ENCODE measurements at regions not wholly inside any gene's neighbourhood (a gene's known extent, or its start where the extent isn't known, plus 50 kb on each side); places are given as distances from the start of the nearest gene placed in this dataset.

DNA sequence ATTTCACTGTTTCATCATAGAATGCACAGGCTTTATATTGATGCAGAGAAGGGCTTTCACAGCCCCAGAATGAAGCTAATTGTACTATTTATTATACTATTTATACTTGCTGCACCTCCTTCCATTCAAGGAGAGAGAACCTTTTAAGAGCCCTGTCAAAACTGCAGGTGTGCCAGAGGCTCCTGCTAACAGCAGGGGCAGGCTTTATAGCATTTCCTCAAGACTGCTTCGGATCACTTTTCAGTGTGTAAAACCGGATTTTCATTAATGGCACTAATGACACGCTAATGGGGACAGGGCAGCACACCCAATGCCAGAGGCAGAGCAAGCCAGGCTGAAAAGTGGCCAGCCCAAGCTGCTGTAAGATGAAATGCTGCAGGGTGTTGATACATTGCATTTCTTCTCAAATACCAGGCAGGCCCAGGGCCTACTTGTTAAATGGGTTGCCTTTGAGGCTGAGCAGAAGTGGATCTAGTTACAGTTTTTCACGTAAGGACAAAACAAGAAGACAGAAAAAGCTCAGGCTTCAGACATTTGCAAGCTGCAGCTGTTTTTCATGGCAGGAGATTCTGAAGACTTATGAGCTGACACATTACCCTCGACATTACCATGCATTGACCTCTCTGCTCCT is 487.7 kb upstream of the BTBD3 start:
- Histone ChIP-seq H3K4me1 (ENCODE audit: control insufficient read depth, insufficient read depth, low read length) (no peaks in the 10 kb centered on the region), H3K9me3 (ENCODE audit: control insufficient read depth, low read length) (no peaks in the 10 kb centered on the region), H3K9ac (ENCODE audit: low read length) (no peak overlapping the region), H3K36me3 (ENCODE audit: control insufficient read depth, insufficient read depth, low read length) (no peaks in the 10 kb centered on the region), H3K27me3 (ENCODE audit: control insufficient read depth, insufficient read depth, low read length) (no peaks in the 10 kb centered on the region), H3K4me3 (ENCODE audit: low read length) (no peak overlapping the region)

DNA sequence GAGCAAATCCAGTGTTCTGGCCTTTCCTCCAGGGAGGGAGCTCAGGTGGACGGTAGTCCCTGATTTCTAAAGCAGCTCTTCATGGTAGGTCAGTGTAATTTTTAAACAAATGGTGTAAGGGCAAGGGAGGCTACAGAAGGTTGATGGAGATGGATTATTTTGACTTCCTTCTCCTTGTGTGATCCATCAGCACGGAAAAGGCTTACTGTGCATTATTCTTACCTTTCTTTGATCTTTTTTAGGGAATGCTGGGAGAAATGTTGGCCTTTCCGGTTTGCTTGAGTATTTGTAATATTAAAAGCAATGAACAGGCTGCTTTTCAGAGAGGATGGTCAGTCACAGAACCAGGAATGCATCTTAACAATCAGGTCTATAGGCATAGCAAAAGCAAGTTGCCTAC is 487.0 kb upstream of the BTBD3 start:
- Histone ChIP-seq H3K9me3 (ENCODE audit: control insufficient read depth, low read length) (no peaks in the 10 kb centered on the region), H3K36me3 (ENCODE audit: control insufficient read depth, insufficient read depth, low read length) (no peaks in the 10 kb centered on the region), H3K4me3 (ENCODE audit: low read length) (no peak overlapping the region), H3K27me3 (ENCODE audit: control insufficient read depth, insufficient read depth, low read length) (no peaks in the 10 kb centered on the region), H3K9ac (ENCODE audit: low read length) (no peak overlapping the region), H3K4me1 (ENCODE audit: control insufficient read depth, insufficient read depth, low read length) (no peaks in the 10 kb centered on the region)

DNA sequence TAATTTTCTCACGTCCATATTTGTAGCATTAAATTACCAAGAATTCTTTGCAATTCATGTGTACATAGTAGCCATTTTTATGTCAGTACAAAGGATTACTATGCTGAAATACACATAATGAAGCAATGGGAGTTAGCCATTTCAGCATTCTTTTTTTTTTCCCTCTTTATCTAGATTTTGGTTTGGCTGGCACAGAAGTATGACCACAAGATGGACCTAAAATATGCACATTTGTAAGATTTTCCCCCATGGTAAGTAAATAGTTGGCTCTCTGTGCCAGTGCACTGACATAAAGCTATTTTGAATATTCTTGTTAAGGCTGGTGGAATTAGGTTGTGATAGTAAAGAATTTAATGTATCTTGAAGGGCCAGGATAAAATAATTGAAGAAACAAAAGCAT is 486.1 kb upstream of the BTBD3 start:
- no peaks in the 10 kb centered on the region for H3K4me1 ChIP-seq (ENCODE audit: control insufficient read depth, insufficient read depth, low read length)
- H3K9ac ChIP-seq (ENCODE audit: low read length): no peak overlapping the region
- H3K4me3 ChIP-seq (ENCODE audit: low read length): no peak overlapping the region
- H3K27me3 ChIP-seq (ENCODE audit: control insufficient read depth, insufficient read depth, low read length): no peaks in the 10 kb centered on the region
- no peaks in the 10 kb centered on the region for H3K36me3 ChIP-seq (ENCODE audit: control insufficient read depth, insufficient read depth, low read length)
- H3K9me3 ChIP-seq (ENCODE audit: control insufficient read depth, low read length): no peaks in the 10 kb centered on the region

DNA sequence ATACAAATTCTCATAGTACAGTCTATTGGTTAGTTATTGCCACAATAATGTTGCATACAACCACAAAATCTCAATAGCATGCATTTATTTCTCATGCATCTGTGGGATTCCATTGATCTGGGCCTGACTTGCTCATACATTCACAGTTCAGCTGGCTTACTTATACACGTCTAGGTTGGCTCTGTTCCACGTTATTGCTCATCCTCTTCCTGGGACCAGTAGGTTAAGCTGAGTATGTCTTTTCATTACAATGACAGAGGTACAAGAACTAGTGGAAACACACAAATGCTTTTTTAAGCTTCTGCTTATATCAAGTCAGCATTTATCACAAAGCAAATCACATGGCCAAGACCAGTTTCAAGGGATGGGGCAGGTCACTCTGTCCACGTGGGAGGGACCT is 485.3 kb upstream of the BTBD3 start:
- no peak overlapping the region for H3K4me3 ChIP-seq (ENCODE audit: low read length)
- H3K4me1 ChIP-seq (ENCODE audit: control insufficient read depth, insufficient read depth, low read length): no peaks in the 10 kb centered on the region
- no peaks in the 10 kb centered on the region for H3K27me3 ChIP-seq (ENCODE audit: control insufficient read depth, insufficient read depth, low read length)
- H3K36me3 ChIP-seq (ENCODE audit: control insufficient read depth, insufficient read depth, low read length): no peaks in the 10 kb centered on the region
- H3K9me3 ChIP-seq (ENCODE audit: control insufficient read depth, low read length): no peaks in the 10 kb centered on the region
- no peak overlapping the region for H3K9ac ChIP-seq (ENCODE audit: low read length)

DNA sequence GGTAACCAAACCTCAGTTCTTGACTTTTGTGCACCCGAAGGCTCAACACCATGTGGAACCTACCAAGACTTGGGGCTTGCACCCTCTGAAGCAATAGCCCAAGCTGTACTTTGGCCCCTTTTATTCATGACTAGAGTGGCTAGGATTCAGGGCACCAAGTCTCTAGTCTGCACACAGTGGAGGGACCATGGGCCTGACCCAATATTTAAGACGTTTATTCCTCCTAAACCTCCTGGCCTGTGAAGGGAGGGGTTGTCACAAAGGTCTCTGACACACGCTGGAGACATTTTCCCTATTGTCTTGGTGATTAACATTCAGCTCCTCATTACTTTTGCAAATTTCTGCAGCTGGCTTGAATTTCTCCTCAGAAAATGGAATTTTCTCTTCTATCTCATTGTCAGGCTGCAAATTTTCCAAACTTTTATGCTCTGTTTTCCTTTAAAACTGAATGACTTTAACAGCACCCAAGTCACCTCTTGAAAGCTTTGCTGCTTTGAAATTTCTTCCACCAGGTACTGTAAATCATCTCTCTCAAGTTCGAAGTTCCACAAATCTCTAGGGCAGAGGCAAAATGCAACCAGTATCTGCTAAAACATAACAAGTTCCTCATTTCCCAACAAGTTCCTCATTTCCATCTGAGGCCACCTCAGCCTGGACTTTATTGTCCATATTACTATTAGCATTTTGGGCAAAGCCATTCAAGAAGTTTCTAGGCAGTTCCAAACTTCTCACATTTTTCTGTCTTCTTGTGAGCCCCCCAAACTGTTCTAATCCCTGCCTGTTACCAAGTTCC is 481.4 kb upstream of the BTBD3 start:
- H3K4me3 ChIP-seq (ENCODE audit: low read length): no peak overlapping the region
- no peak overlapping the region for H3K9ac ChIP-seq (ENCODE audit: low read length)
- no peaks in the 10 kb centered on the region for H3K4me1 ChIP-seq (ENCODE audit: control insufficient read depth, insufficient read depth, low read length)
- H3K27me3 ChIP-seq (ENCODE audit: control insufficient read depth, insufficient read depth, low read length): no peaks in the 10 kb centered on the region
- no peaks in the 10 kb centered on the region for H3K9me3 ChIP-seq (ENCODE audit: control insufficient read depth, low read length)
- H3K36me3 ChIP-seq (ENCODE audit: control insufficient read depth, insufficient read depth, low read length): no peaks in the 10 kb centered on the region

DNA sequence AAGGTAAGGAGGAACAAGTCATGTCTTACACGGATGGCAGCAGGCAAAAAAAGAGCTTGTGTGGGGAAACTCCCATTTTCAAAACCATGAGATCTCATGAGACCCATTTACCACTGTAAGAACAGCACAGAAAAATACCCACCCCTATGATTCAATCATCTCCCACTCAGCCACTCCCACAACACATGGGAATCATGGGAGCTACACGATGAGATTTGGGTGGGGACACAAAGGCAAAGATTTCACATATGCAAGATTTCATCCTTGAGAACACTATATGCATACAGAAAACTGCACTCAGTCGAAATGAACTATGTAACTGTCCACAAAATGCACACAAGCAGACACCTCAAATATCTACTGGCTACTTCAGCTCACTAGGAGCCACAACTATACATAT is 480.6 kb upstream of the BTBD3 start:
- no peak overlapping the region for H3K9ac ChIP-seq (ENCODE audit: low read length)
- H3K4me3 ChIP-seq (ENCODE audit: low read length): no peak overlapping the region
- no peaks in the 10 kb centered on the region for H3K36me3 ChIP-seq (ENCODE audit: control insufficient read depth, insufficient read depth, low read length)
- no peaks in the 10 kb centered on the region for H3K9me3 ChIP-seq (ENCODE audit: control insufficient read depth, low read length)
- no peaks in the 10 kb centered on the region for H3K27me3 ChIP-seq (ENCODE audit: control insufficient read depth, insufficient read depth, low read length)
- H3K4me1 ChIP-seq (ENCODE audit: control insufficient read depth, insufficient read depth, low read length): no peaks in the 10 kb centered on the region

DNA sequence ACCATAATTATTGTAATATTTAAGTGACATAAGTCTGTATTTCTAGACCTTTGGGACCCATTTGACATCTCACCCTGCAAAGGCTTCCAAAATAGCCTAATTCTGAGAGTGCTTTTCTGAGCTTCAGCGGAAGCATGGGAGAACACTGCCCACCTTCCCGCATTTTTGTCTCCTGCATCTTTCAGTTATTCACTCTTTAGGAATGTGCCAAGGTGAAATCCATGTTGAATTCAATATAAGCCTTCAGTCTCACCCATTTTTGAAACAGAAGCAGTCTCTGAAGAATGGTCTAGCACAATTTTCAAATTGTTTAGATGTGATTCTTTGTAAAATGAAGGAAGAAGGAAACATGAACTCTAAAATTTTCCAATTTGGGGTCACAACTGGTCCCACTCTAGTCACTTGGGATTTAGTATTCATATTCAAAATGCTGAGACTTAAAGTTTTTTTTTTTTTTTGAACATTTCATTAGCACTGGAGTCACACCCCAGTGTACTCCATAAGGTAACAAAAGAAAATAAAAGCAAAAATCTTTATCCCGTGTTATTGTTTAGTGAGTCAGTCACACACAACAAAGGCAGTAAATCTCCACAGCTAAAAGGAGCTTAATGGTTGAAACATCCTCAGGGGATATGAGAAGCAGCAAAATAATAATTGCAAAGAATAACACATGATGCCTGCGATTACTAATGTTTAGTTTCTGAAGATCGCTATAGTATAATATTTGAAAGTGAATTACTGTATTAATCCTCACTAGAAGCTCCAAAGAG is 479.9 kb upstream of the BTBD3 start:
- H3K4me3 ChIP-seq (ENCODE audit: low read length): no peak overlapping the region
- H3K27me3 ChIP-seq (ENCODE audit: control insufficient read depth, insufficient read depth, low read length): no peaks in the 10 kb centered on the region
- H3K9ac ChIP-seq (ENCODE audit: low read length): no peak overlapping the region
- no peaks in the 10 kb centered on the region for H3K9me3 ChIP-seq (ENCODE audit: control insufficient read depth, low read length)
- no peaks in the 10 kb centered on the region for H3K4me1 ChIP-seq (ENCODE audit: control insufficient read depth, insufficient read depth, low read length)
- H3K36me3 ChIP-seq (ENCODE audit: control insufficient read depth, insufficient read depth, low read length): no peaks in the 10 kb centered on the region

DNA sequence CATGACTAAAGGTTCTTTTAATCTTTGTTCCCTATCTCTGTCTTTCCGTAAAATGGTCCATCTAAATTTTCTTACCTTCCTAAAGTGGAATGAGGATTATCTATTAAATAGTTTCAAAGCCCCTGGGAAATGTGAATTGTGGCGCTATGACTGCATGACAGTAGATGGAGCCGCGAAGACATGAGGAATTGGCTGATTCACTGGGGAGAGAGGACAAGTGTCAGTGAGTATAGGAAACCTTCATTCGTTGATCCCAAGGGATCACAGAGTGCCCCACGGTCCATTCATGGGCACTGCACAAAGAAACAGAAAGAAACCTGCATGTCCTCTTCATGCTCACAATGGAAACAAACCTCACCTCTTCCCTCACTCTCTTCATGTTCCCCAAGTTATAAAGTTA is 479.3 kb upstream of the BTBD3 start:
- H3K9ac ChIP-seq (ENCODE audit: low read length): no peak overlapping the region
- H3K4me3 ChIP-seq (ENCODE audit: low read length): no peak overlapping the region
- no peaks in the 10 kb centered on the region for H3K4me1 ChIP-seq (ENCODE audit: control insufficient read depth, insufficient read depth, low read length)
- no peaks in the 10 kb centered on the region for H3K36me3 ChIP-seq (ENCODE audit: control insufficient read depth, insufficient read depth, low read length)
- no peaks in the 10 kb centered on the region for H3K9me3 ChIP-seq (ENCODE audit: control insufficient read depth, low read length)
- H3K27me3 ChIP-seq (ENCODE audit: control insufficient read depth, insufficient read depth, low read length): no peaks in the 10 kb centered on the region

DNA sequence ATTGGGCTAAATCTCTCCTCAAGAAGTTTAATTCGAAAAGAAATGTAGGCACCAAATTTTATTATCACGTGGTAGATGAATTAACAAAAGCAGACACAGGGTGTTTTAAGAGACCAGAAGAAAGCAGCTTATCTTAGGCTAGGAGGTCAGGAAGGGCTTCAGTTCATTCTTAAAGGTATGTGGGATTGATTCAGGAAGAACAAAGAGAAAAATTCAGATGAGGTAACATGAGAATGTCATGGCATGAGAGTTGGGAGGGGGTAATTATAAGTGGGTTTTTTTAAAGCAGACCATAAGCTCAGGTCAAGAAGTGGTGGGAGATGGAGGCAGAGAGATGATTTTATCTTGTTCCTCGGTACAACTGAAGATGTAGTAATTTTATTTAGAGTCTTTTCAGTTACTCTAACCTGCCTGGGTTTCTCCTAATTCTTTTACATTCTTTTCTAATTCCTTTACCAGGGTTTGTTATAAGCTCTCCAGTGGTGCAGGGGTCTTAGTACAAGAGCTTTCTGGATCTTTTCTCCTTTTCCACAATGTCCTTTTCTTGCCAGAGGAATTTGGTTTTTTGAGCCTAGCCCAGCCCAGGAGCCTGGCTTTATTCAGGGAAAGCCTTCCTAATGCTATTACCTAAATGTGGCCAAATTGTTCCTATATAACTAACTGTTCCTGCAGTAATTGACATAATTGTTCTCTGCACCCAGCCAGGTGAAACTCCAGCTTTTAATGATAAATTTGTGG is 474.1 kb upstream of the BTBD3 start:
- no peak overlapping the region for H3K9ac ChIP-seq (ENCODE audit: low read length)
- no peak overlapping the region for H3K4me3 ChIP-seq (ENCODE audit: low read length)
- no peaks in the 10 kb centered on the region for H3K36me3 ChIP-seq (ENCODE audit: control insufficient read depth, insufficient read depth, low read length)
- H3K9me3 ChIP-seq (ENCODE audit: control insufficient read depth, low read length): no peaks in the 10 kb centered on the region
- H3K4me1 ChIP-seq (ENCODE audit: control insufficient read depth, insufficient read depth, low read length): no peaks in the 10 kb centered on the region
- H3K27me3 ChIP-seq (ENCODE audit: control insufficient read depth, insufficient read depth, low read length): no peaks in the 10 kb centered on the region

DNA sequence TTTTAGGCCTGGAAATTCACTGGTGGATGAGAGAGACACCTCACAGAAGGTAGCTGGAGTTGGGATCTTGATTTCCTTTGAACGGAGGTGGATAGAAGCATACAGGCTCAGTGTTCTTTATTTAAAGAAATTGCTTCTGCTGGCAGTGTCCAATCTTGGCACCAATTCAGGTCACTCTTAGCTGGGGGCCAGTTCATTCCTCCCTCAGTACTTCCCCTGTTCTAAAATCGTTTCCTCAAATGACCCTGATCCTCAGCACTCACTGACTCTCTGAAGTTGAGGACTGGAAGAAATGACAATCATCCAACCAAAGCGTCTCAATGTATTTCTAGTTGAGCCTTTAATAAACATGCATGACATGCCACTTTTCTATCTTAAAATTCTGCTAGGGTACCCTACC is 472.5 kb upstream of the BTBD3 start:
- no peaks in the 10 kb centered on the region for H3K27me3 ChIP-seq (ENCODE audit: control insufficient read depth, insufficient read depth, low read length)
- H3K4me3 ChIP-seq (ENCODE audit: low read length): no peak overlapping the region
- no peaks in the 10 kb centered on the region for H3K36me3 ChIP-seq (ENCODE audit: control insufficient read depth, insufficient read depth, low read length)
- no peaks in the 10 kb centered on the region for H3K4me1 ChIP-seq (ENCODE audit: control insufficient read depth, insufficient read depth, low read length)
- no peaks in the 10 kb centered on the region for H3K9me3 ChIP-seq (ENCODE audit: control insufficient read depth, low read length)
- no peak overlapping the region for H3K9ac ChIP-seq (ENCODE audit: low read length)

DNA sequence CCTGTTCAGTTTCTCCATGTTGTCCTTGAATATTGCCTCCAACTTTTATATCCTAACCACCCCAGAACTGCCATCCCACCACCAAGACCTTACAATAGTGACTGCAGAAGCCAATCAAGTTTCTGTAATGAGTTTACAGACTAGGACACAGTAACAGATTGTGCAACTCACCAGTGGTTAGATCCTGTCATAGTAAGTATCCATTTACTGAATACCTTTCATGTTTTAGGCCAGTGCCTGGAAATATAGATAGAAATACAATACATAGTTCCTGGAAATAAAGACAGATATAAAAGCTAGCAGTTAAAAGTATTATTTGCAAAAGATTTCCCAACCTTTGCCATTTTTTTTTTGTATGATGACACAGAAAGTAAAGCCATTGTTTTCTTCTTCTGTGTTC is 471.8 kb upstream of the BTBD3 start:
- Histone ChIP-seq H3K4me1 (ENCODE audit: control insufficient read depth, insufficient read depth, low read length) (no peaks in the 10 kb centered on the region), H3K9ac (ENCODE audit: low read length) (no peak overlapping the region), H3K9me3 (ENCODE audit: control insufficient read depth, low read length) (no peaks in the 10 kb centered on the region), H3K4me3 (ENCODE audit: low read length) (no peak overlapping the region), H3K27me3 (ENCODE audit: control insufficient read depth, insufficient read depth, low read length) (no peaks in the 10 kb centered on the region), H3K36me3 (ENCODE audit: control insufficient read depth, insufficient read depth, low read length) (no peaks in the 10 kb centered on the region)

All from mucosa of stomach (tissue), 1 donor.